Right lobe of liver (tissue), 4 donors: ENCODE measurements at regions not wholly inside any gene's neighbourhood (a gene's known extent, or its start where the extent isn't known, plus 50 kb on each side); places are given as distances from the start of the nearest gene placed in this dataset.

Experiments
- POLR2A ChIP-seq: fragments of 450-650 bp; IDR thresholded peaks from one replicate; pipeline ENCODE4 v1.6.1; 2017; ENCODE audit warnings: antibody characterized with exemption, mild to moderate bottlenecking
- TF ChIP-seq, protein P1 (sequence below), 4 donors: fragments of 200-600 bp in 3 of 4; fragments of 450-650 bp in 1 of 4; IDR thresholded peaks; one replicate each; pipeline versions ENCODE4 v1.5.1 to v1.8.0; 2016 to 2022; ENCODE audit warnings: antibody characterized with exemption in 4 of 4, mild to moderate bottlenecking in 2 of 4
- donor health status: DM: no; HTN: no; CAD: no.
- donor health status: DM: no; HTN: no; CAD: no.
- donor health status: DM: no; HTN: yes; CAD: no.

DNA sequence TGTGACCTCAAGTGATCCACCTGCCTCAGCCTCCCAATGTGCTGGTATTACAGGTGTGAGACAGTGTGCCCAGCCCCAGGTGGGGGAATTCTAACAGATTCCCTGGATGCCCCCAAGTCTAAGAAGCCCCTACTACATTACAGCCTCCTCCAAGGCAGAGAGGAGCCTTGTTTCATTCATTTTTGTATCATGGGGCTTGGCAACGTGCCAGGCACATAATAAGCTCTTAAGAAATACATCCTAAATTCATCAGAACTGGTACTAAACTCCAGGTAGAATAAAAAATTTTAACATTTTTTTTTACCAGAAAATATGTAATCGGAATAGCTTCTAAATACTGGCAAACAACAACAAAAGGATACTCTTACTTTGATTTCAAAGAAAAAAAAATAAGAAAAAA, 127.1 kb downstream of the CHIC2 start:
- TF ChIP-seq, protein P1, sequence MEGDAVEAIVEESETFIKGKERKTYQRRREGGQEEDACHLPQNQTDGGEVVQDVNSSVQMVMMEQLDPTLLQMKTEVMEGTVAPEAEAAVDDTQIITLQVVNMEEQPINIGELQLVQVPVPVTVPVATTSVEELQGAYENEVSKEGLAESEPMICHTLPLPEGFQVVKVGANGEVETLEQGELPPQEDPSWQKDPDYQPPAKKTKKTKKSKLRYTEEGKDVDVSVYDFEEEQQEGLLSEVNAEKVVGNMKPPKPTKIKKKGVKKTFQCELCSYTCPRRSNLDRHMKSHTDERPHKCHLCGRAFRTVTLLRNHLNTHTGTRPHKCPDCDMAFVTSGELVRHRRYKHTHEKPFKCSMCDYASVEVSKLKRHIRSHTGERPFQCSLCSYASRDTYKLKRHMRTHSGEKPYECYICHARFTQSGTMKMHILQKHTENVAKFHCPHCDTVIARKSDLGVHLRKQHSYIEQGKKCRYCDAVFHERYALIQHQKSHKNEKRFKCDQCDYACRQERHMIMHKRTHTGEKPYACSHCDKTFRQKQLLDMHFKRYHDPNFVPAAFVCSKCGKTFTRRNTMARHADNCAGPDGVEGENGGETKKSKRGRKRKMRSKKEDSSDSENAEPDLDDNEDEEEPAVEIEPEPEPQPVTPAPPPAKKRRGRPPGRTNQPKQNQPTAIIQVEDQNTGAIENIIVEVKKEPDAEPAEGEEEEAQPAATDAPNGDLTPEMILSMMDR (IDR thresholded peaks at IDR 0.05) = no peak
- no peak for TF ChIP-seq POLR2A
